Esophagus squamous epithelium (tissue), 4 donors: ENCODE measurements at regions not wholly inside any gene's neighbourhood (a gene's known extent, or its start where the extent isn't known, plus 50 kb on each side); places are given as distances from the start of the nearest gene placed in this dataset.

ENCODE experiments used
- POLR2A ChIP-seq, 4 donors: fragments of 450-650 bp; IDR thresholded peaks; one replicate each; pipeline ENCODE4 v1.6.1; 2017; ENCODE audit warnings: antibody characterized with exemption in 4 of 4, mild to moderate bottlenecking in 4 of 4, moderate library complexity in 3 of 4
- TF ChIP-seq, protein P1 (sequence below), 6 experiments: fragments of 450-650 bp in 4 of 6; fragments of 200-600 bp in 2 of 6; sonication (generic) in 2 of 6; IDR thresholded peaks; one replicate each; pipeline ENCODE4 v1.5.1; 2016 to 2019; ENCODE audit warnings: antibody characterized with exemption in 6 of 6, mild to moderate bottlenecking in 4 of 6, moderate library complexity in 4 of 6

DNA sequence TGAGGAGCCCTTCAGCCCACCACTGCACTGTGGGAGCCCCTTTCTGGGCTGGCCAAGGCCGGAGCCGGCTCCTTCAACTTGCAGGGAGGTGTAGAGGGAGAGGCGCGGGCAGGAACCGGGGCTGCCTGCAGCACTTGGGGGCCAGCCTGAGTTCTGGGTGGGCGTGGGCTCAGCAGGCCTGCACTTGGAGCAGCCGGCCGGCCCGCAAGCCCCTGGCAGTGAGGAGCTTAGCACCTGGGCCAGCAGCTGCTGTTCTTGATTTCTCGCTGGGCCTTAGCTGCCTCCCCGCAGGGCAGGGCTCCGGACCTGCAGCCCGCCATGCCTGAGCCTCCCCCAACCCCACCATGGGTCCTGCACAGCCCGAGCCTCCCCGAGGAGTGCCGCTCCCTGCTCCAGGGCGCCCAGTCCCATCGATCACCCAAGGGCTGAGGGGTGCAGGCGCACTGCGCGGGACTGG, 101.7 kb upstream of the ADGRB3 start:
- TF ChIP-seq, protein P1, sequence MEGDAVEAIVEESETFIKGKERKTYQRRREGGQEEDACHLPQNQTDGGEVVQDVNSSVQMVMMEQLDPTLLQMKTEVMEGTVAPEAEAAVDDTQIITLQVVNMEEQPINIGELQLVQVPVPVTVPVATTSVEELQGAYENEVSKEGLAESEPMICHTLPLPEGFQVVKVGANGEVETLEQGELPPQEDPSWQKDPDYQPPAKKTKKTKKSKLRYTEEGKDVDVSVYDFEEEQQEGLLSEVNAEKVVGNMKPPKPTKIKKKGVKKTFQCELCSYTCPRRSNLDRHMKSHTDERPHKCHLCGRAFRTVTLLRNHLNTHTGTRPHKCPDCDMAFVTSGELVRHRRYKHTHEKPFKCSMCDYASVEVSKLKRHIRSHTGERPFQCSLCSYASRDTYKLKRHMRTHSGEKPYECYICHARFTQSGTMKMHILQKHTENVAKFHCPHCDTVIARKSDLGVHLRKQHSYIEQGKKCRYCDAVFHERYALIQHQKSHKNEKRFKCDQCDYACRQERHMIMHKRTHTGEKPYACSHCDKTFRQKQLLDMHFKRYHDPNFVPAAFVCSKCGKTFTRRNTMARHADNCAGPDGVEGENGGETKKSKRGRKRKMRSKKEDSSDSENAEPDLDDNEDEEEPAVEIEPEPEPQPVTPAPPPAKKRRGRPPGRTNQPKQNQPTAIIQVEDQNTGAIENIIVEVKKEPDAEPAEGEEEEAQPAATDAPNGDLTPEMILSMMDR (IDR thresholded peaks at IDR 0.05): no peak
- TF ChIP-seq POLR2A (IDR thresholded peaks at IDR 0.05): no peak
